ENCODE measurements at regions not wholly inside any gene's neighbourhood (a gene's known extent, or its start where the extent isn't known, plus 50 kb on each side); places are given as distances from the start of the nearest gene placed in this dataset.

DNA sequence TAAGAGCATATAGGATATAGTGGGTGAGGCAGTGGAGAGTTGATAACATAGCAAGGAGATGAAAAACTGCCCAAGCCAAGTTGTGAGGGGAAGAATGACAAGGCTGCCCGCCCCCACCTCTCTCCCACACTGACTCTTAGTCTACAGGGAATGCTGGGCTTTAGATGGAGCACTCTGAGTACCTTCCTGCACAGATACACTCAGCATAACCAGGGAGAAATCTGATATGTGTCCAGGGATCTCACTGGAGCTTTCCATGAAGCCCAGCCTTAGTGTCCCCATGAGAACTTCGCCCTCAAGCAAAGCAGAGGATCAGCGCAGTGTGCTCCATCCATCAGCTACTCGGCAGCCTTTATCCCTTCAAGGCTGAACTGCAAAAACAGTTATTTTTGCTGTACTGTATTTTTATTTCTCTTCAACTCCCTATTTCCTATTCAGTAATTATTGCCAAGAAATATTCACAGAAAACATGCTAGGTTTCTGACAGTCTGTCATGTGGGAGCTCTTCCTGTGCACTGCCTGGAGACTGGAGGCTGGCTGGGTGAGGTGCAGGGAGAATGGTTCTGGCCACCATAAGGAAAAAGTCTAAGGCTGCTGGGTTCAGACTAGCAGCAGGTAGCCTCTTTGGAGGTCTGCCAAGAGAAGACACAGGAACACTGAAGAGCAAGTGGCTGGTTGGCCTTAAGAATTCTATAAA, 475.2 kb upstream of the PPP2R3A start:
- H3K4me1 Mint-ChIP-seq: no peaks in the 10 kb centered on the region
- no peaks in the 10 kb centered on the region for H3K36me3 Mint-ChIP-seq
- no peaks in the 10 kb centered on the region for H3K27me3 Mint-ChIP-seq
- no peaks in the 10 kb centered on the region for H3K9me3 Mint-ChIP-seq
- H3K27ac Mint-ChIP-seq: no peak overlapping the region
- ATAC-seq: no peak
- H3K4me3 Mint-ChIP-seq: no peak overlapping the region

DNA sequence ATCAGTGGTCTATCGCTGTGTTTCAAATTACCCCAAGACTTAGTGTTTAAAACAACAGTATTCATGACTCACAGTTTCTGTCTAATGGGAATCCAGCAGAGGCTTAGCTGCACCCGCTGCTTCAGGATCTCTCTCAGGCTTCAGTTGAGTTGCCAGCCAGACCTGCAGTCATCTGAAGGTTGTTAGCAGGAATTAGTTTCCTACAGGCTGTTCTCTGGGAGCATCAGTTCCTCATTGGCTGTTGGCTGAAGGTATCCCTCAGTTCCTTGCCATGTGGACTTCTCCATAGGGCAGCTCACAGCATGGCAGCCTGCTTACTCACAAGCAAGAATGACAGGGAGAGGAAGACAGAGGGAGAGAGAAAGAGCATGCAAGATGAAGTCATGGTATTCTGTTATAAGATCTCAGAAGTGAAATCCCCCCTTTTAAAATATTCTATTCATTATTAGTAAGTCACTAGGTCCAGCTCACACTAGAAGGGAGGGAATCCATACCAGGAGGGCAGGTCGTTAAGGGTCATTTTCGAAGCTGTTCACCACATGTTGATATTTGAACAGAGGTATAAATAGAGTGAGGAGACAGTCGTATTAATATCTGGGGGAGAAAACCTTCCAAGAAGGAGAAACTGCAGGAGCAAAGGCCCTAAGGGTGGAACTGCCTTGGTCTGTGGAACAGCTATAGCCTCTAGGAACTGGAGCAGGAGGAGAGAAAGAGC, 473.9 kb upstream of the PPP2R3A start:
- Mint-ChIP-seq H3K36me3 (no peaks in the 10 kb centered on the region), H3K4me1 (no peaks in the 10 kb centered on the region), H3K27me3 (no peaks in the 10 kb centered on the region)

GRCh38 chr3:135495891-135496290, 469.6 kb upstream of the PPP2R3A start:
- Mint-ChIP-seq H3K4me1 (no peaks in the 10 kb centered on the region), H3K27ac (no peak overlapping the region), H3K9me3 (no peaks in the 10 kb centered on the region), H3K4me3 (no peak overlapping the region), H3K36me3 (no peaks in the 10 kb centered on the region), H3K27me3 (no peaks in the 10 kb centered on the region)
- ATAC-seq: no peak

More for the DNA sequence above, 473.9 kb upstream of the PPP2R3A start:
- H3K27ac Mint-ChIP-seq: no peak overlapping the region
- H3K9me3 Mint-ChIP-seq: no peaks in the 10 kb centered on the region
- no peak for ATAC-seq
- H3K4me3 Mint-ChIP-seq: no peak overlapping the region

DNA sequence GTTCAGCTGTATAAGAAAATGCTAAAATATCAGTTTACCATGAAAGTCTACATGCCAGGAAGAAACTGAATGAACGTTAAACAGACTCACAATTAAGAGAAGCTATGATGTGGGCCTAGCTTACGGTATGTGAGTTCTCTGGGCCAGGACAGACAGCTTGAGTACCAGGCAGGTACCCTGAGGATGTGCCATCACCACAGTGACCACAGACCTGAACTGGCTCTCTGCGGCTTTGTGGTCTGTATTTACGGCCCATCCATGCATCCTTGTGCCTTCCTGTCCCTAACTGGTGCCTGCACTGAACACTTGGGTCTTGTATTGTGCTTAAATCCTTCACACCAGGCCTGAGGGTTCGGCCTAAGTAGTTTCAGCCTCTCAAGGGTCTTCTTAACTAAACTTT, 467.5 kb upstream of the PPP2R3A start:
- H3K36me3 Mint-ChIP-seq: no peaks in the 10 kb centered on the region
- peaks cover 5% of the 10 kb centered on the region for H3K4me1 Mint-ChIP-seq
- H3K9me3 Mint-ChIP-seq: no peaks in the 10 kb centered on the region
- H3K27me3 Mint-ChIP-seq: no peaks in the 10 kb centered on the region
- no peak overlapping the region for H3K4me3 Mint-ChIP-seq
- no peak for ATAC-seq
- no peak overlapping the region for H3K27ac Mint-ChIP-seq

- ATAC-seq: no peak
- Mint-ChIP-seq H3K27ac (no peak overlapping the region), H3K4me1 (peaks cover 14% of the 10 kb centered on the region), H3K27me3 (no peaks in the 10 kb centered on the region), H3K36me3 (no peaks in the 10 kb centered on the region), H3K9me3 (no peaks in the 10 kb centered on the region), H3K4me3 (no peak overlapping the region)
These were observed 466.1 kb upstream of the PPP2R3A start for GRCh38 chr3:135499426-135499825.

DNA sequence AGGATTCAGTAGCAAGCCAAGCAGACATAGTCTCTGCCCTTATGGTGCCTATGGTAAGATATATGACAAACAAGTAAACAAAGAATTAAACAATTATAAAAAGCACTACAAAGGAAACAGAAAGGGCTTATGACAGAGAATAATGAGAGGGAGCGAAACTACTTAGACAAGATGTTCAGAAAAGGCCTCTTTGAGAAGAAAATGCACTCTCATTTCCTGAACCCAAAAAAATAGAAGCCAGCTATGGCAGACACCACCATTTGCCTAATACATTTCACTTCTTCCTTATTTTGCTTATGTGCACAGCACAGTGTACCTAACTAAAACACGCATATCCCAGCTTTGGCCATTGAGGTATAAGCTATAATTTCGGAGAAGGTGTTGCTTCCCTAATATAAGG, 465.5 kb upstream of the PPP2R3A start:
- Mint-ChIP-seq H3K27ac (no peak overlapping the region), H3K9me3 (no peaks in the 10 kb centered on the region), H3K27me3 (no peaks in the 10 kb centered on the region), H3K36me3 (no peaks in the 10 kb centered on the region), H3K4me1 (peaks cover 14% of the 10 kb centered on the region), H3K4me3 (no peak overlapping the region)
- ATAC-seq: no peak

GRCh38 chr3:135503065-135503759, 462.3 kb upstream of the PPP2R3A start:
- no peak for ATAC-seq
- H3K27me3 Mint-ChIP-seq: peaks cover 21% of the 10 kb centered on the region
- peak overlapping the region; percentile 8 for H3K4me3 Mint-ChIP-seq
- H3K36me3 Mint-ChIP-seq: no peaks in the 10 kb centered on the region
- H3K9me3 Mint-ChIP-seq: no peaks in the 10 kb centered on the region
- no peak overlapping the region for H3K27ac Mint-ChIP-seq
- peaks cover 14% of the 10 kb centered on the region for H3K4me1 Mint-ChIP-seq

GRCh38 chr3:135503760-135504686, 461.5 kb upstream of the PPP2R3A start:
- no peaks in the 10 kb centered on the region for H3K9me3 Mint-ChIP-seq
- peaks cover 14% of the 10 kb centered on the region for H3K4me1 Mint-ChIP-seq
- no peaks in the 10 kb centered on the region for H3K36me3 Mint-ChIP-seq
- peak; percentile 71 for ATAC-seq
- H3K4me3 Mint-ChIP-seq: peak overlapping the region; percentile 8
- peaks cover 21% of the 10 kb centered on the region for H3K27me3 Mint-ChIP-seq
- H3K27ac Mint-ChIP-seq: no peak overlapping the region

DNA sequence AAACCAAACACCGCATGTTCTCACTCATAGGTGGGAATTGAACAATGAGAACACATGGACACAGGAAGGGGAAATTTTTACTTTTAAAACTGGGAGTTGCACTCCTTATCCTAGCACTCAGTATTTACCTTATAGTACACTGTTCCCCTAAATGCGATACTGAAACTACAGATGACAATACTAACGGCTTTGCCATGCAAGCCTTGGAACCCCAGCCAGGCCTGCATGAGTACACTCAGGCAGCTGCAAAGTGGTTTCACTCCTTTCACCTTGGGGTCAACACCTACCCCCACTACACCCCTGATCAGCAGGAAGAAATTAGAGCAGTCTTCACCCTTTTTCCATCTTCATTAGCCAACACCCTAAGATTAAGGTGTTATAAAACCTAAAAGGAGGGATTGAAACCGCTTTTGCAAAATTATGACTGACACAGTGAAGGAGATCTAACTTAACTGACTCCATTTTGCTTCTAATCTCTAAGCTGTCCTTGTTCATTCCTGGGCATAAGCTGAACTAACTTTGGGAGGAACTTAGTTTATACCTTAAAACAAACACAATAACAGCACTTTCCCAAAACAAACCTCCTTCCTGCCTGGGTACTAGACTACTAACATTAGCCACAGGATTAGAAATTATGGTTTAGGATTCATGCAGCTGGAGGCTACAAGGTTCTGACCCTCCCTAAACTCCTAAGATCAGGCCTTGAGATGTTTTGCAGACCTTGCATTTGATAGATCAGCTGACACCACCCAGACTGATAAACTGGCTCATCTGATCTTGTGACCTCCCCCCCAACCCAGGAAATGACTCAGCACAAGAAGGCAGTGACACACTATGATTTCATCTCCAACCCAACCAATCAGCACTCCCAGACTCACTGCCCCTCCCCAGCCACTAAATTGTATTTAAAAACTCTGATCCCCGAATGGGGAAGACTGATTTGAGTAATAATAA, 452.1 kb upstream of the PPP2R3A start:
- Mint-ChIP-seq H3K36me3 (no peaks in the 10 kb centered on the region), H3K4me3 (no peak overlapping the region), H3K9me3 (peaks cover 4% of the 10 kb centered on the region), H3K27ac (no peak overlapping the region), H3K27me3 (peaks cover 24% of the 10 kb centered on the region), H3K4me1 (no peaks in the 10 kb centered on the region)
- ATAC-seq: no peak

- ATAC-seq: no peak
These were observed 451.5 kb upstream of the PPP2R3A start for GRCh38 chr3:135514060-135514448.

DNA sequence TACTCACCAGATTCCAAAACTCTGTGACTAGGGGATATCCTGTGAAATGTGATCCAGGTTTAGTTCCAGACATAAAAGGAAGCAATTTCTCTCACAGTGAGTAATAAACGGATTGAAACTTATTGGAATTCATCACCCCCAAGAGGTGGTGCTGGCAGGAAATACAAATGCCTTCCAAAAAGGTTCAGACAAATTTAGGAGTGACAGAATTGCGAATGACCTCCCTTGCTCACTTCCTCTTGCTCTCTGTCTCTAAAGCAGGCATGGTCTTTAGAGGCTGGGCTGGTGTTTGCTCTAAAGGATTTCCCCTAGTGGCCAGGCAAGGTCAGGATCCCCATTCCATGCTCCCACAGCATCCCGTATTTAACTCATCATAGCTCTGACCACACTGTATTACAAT, 449.4 kb upstream of the PPP2R3A start:
- Mint-ChIP-seq H3K36me3 (no peaks in the 10 kb centered on the region), H3K4me1 (no peaks in the 10 kb centered on the region), H3K27me3 (peaks cover 45% of the 10 kb centered on the region), H3K9me3 (no peaks in the 10 kb centered on the region), H3K4me3 (no peak overlapping the region), H3K27ac (no peak overlapping the region)
- ATAC-seq: no peak

More at GRCh38 chr3:135514060-135514448, 451.5 kb upstream of the PPP2R3A start:
- H3K4me3 Mint-ChIP-seq: no peak overlapping the region
- H3K27ac Mint-ChIP-seq: no peak overlapping the region
- H3K27me3 Mint-ChIP-seq: peaks cover 24% of the 10 kb centered on the region
- peaks cover 4% of the 10 kb centered on the region for H3K9me3 Mint-ChIP-seq
- no peaks in the 10 kb centered on the region for H3K4me1 Mint-ChIP-seq
- no peaks in the 10 kb centered on the region for H3K36me3 Mint-ChIP-seq

DNA sequence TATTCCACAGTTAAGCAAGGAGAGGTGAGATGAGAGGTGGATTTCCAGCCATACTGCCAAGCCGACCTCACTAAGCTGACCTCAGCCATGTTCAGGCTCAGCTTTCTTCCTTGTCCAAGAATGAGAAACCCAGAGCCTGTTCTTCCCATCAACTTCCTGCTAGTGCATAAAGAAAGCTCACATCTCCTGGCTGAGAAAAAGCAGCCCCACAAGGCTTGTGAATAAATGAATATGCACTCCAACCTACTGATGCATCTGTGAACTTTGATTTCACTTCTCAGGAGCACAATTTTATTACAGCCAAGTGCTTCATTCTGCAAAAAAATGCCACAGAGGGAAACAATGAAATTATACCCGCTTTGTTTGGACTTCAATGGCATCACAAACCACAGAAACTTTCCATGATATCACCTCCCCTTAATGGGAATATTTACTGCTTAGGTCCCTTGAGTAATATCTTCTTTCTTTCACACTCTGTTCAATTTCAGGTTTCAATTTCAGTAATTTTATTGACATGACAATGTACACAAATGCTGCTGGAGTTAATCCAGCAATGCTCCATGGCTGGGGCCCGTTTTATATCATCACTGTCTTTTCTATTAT, 437.0 kb upstream of the PPP2R3A start:
- Mint-ChIP-seq H3K27me3 (no peaks in the 10 kb centered on the region), H3K27ac (no peak overlapping the region), H3K9me3 (peaks cover under 1% of the 10 kb centered on the region), H3K36me3 (no peaks in the 10 kb centered on the region), H3K4me3 (no peak overlapping the region), H3K4me1 (no peaks in the 10 kb centered on the region)
- no peak for ATAC-seq

- no peak for ATAC-seq
- no peak overlapping the region for H3K27ac Mint-ChIP-seq
- H3K36me3 Mint-ChIP-seq: no peaks in the 10 kb centered on the region
- no peak overlapping the region for H3K4me3 Mint-ChIP-seq
- H3K9me3 Mint-ChIP-seq: peaks cover 7% of the 10 kb centered on the region
- H3K4me1 Mint-ChIP-seq: no peaks in the 10 kb centered on the region
- H3K27me3 Mint-ChIP-seq: peaks cover 8% of the 10 kb centered on the region
These were observed 433.5 kb upstream of the PPP2R3A start for GRCh38 chr3:135532021-135532420.

DNA sequence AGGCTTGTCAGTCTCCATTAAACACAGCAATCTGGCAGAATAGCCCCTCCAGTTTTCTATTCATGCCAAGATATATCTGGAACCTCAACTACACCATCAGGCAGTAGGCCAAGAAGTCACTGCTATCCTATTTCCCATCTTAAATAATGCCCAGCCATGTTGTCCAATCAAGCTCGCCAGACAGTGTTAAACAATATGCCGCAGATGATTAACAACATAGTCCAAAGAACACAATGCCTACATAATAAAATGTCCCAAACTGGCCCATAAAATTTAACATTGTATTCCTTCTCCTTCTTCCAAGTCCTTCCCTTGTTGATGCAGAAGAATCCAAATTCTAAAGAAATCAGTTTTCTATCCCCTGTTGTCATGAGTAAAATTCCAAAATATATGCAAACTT, 427.4 kb upstream of the PPP2R3A start:
- Mint-ChIP-seq H3K4me3 (no peak overlapping the region), H3K27ac (no peak overlapping the region), H3K9me3 (peaks cover 7% of the 10 kb centered on the region), H3K36me3 (no peaks in the 10 kb centered on the region), H3K27me3 (peaks cover 18% of the 10 kb centered on the region), H3K4me1 (no peaks in the 10 kb centered on the region)
- ATAC-seq: no peak

Measured in stimulated activated memory B cell treated with anti-CD40 and anti-IgM and Interleukin-4, amounts not matched to agents 10 μg/mL and 1 μg/mL and 100 μg/mL, for 72 hours (primary cell).